ENCODE measurements at regions not wholly inside any gene's neighbourhood (a gene's known extent, or its start where the extent isn't known, plus 50 kb on each side); places are given as distances from the start of the nearest gene placed in this dataset.

DNA sequence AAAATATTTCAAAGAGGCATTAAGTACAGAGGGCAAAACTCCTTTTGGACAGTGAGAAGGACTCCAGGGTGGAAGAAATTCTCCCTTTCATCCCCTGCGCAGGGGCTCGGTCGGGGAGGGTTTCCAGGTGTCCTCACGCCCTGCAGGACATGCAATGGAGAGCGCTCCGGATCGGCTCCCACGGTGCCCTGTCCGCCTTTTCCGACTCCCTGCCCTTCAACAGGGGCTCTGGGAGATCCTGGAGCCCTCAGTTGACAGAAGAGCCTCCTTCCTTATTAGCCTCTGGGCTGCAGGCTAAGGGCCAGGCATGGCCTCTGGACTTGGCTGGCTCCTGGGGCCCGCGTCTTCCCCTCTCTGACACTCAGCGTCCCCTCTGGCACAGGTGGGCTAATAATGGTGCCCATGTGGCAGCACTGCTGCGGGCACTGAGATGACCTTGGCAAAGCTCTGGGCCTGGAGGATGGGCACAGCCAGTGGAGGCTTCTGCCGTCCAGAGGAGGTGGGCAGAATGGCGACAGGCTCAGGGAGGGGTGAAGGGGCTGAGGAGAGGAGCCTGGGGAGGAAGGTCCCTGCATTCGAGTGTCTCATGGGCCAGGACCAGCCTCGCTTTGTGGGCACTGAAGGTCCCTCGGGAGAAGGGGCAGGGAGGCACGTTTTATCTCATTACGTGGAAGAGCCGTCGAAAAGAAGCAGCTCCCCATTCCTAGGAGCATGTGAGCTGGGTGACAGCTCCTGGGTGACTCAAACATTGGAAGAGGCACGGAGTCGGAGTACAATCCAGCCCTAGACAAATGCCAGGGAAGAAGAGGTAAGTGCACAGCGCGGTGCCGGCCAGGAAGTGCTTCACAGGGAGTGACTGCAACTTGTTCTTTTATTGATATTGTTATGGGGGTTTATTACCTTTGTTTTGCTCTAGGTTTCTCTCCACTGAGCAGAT, 161.7 kb downstream of the IRF8 start:
- TF ChIP-seq SP1 (IDR thresholded peaks at IDR 0.05): no peak
- no peak for TF ChIP-seq NFRKB (IDR thresholded peaks at IDR 0.05)
- TF ChIP-seq FOXK2 (IDR thresholded peaks at IDR 0.05): no peak
- no peak for TF ChIP-seq SUZ12 (IDR thresholded peaks at IDR 0.05)
- no peak for TF ChIP-seq PKNOX1 (IDR thresholded peaks at IDR 0.05)
- no peak for TF ChIP-seq CTBP1 (IDR thresholded peaks at IDR 0.05; ENCODE audit: borderline replicate concordance)
- TF ChIP-seq BHLHE40 (IDR thresholded peaks at IDR 0.05; ENCODE audit: borderline replicate concordance): no peak
- TF ChIP-seq FOXA1 (IDR thresholded peaks at IDR 0.05): no peak
- no peak for TF ChIP-seq FOXM1 (IDR thresholded peaks at IDR 0.05; ENCODE audit: borderline replicate concordance)
